Esophagus muscularis mucosa (tissue), 4 donors: ENCODE measurements at regions not wholly inside any gene's neighbourhood (a gene's known extent, or its start where the extent isn't known, plus 50 kb on each side); places are given as distances from the start of the nearest gene placed in this dataset.

Experiments used
- EP300 ChIP-seq: sonication (generic); formaldehyde crosslinking; IDR thresholded peaks from one replicate; pipeline ENCODE4 v1.6.1; 2017; ENCODE audit warnings: antibody characterized with exemption
- POLR2A ChIP-seq: fragments of 450-650 bp; IDR thresholded peaks from one replicate; pipeline ENCODE4 v1.6.1; 2017; ENCODE audit warnings: antibody characterized with exemption, moderate library complexity, mild to moderate bottlenecking, low read depth
- POLR2AphosphoS5 ChIP-seq, 2 donors: sonication (generic); formaldehyde crosslinking; IDR thresholded peaks; one replicate each; pipeline ENCODE4 v1.6.1; 2017; ENCODE audit warnings: antibody characterized with exemption in 2 of 2
- TF ChIP-seq, protein P1 (sequence below), 3 experiments: fragments of 200-600 bp in 2 of 3; fragments of 450-650 bp in 1 of 3; sonication (generic) in 2 of 3; IDR thresholded peaks; one replicate each; pipeline ENCODE4 v1.5.1; 2017 to 2019; ENCODE audit warnings: antibody characterized with exemption in 3 of 3, mild to moderate bottlenecking in 2 of 3, moderate library complexity in 1 of 3

DNA sequence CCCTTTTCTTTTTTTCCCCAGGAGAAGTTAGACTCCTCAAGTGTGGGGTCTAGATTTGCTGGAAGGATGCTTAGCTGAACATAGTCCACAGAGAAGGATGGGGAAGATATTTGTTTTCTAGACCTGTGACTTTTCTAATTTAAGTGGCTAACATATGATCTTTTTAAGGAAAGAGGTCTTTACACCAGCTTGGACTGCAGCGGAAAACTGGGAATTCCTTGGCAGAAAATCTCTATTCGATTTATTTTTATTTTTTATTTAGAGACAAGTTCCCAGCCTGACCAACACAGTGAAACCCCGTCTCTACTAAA lies 148.4 kb downstream of the MYCN start:
- TF ChIP-seq, protein P1, sequence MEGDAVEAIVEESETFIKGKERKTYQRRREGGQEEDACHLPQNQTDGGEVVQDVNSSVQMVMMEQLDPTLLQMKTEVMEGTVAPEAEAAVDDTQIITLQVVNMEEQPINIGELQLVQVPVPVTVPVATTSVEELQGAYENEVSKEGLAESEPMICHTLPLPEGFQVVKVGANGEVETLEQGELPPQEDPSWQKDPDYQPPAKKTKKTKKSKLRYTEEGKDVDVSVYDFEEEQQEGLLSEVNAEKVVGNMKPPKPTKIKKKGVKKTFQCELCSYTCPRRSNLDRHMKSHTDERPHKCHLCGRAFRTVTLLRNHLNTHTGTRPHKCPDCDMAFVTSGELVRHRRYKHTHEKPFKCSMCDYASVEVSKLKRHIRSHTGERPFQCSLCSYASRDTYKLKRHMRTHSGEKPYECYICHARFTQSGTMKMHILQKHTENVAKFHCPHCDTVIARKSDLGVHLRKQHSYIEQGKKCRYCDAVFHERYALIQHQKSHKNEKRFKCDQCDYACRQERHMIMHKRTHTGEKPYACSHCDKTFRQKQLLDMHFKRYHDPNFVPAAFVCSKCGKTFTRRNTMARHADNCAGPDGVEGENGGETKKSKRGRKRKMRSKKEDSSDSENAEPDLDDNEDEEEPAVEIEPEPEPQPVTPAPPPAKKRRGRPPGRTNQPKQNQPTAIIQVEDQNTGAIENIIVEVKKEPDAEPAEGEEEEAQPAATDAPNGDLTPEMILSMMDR (IDR thresholded peaks at IDR 0.05) = no peak
- TF ChIP-seq POLR2A (no peak), POLR2AphosphoS5 (IDR thresholded peaks at IDR 0.05) (no peak), EP300 (no peak)
